Prostate gland (tissue), 2 donors: ENCODE measurements at regions not wholly inside any gene's neighbourhood (a gene's known extent, or its start where the extent isn't known, plus 50 kb on each side); places are given as distances from the start of the nearest gene placed in this dataset.

Experiments
- POLR2A ChIP-seq: fragments of 450-650 bp; IDR thresholded peaks from one replicate; pipeline ENCODE4 v1.6.1; 2016; ENCODE audit warnings: antibody characterized with exemption, mild to moderate bottlenecking
- TF ChIP-seq, protein P1 (sequence below), 4 experiments: fragments of 200-600 bp in 2 of 4; fragments of 450-650 bp in 2 of 4; sonication (generic) in 2 of 4; IDR thresholded peaks; 1 replicate in 3 of 4; 2 replicates in 1 of 4; pipeline ENCODE4 v1.5.1; 2016 to 2019; ENCODE audit warnings: antibody characterized with exemption in 4 of 4, mild to moderate bottlenecking in 2 of 4, moderate library complexity in 2 of 4

DNA sequence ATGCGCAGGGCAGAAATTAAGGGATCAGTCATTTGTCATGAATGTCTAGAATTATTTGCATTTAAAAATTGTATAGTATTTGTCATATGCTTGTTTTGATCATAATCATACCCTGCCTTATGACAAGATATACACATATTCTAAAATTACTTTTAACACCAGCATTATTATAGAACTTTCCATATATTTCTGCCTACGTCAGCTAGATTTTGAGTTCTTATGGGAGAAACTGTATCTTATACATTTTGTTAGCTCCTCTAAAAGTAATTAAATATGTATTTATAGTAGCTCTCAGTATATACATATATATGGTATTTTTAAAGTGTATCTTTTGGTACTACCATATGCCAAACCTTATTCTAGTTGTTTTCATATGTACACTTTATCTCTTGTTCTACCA lies 441.9 kb downstream of the CPS1 start:
- TF ChIP-seq, protein P1, sequence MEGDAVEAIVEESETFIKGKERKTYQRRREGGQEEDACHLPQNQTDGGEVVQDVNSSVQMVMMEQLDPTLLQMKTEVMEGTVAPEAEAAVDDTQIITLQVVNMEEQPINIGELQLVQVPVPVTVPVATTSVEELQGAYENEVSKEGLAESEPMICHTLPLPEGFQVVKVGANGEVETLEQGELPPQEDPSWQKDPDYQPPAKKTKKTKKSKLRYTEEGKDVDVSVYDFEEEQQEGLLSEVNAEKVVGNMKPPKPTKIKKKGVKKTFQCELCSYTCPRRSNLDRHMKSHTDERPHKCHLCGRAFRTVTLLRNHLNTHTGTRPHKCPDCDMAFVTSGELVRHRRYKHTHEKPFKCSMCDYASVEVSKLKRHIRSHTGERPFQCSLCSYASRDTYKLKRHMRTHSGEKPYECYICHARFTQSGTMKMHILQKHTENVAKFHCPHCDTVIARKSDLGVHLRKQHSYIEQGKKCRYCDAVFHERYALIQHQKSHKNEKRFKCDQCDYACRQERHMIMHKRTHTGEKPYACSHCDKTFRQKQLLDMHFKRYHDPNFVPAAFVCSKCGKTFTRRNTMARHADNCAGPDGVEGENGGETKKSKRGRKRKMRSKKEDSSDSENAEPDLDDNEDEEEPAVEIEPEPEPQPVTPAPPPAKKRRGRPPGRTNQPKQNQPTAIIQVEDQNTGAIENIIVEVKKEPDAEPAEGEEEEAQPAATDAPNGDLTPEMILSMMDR (IDR thresholded peaks at IDR 0.05), result no peak
- TF ChIP-seq POLR2A, result no peak
